ENCODE measurements at regions not wholly inside any gene's neighbourhood (a gene's known extent, or its start where the extent isn't known, plus 50 kb on each side); places are given as distances from the start of the nearest gene placed in this dataset.

- intact Hi-C loops (cut with micrococcal nuclease; ENCODE audit: unreplicated experiment) = no loop called here
- H3K9me3 ChIP-seq = no peaks in the 10 kb centered on the region
- Mint-ChIP-seq H3K27me3 (ENCODE audit: insufficient read depth, unreplicated experiment) (no peaks in the 10 kb centered on the region), H3K4me1 (ENCODE audit: low read depth, unreplicated experiment) (no peaks in the 10 kb centered on the region), H3K9me3 (ENCODE audit: unreplicated experiment) (no peaks in the 10 kb centered on the region), H3K36me3 (ENCODE audit: insufficient read depth, unreplicated experiment) (no peaks in the 10 kb centered on the region), H3K27ac (ENCODE audit: unreplicated experiment) (no peak overlapping the region), H3K4me3 (ENCODE audit: unreplicated experiment) (no peak overlapping the region)
- DNase-seq = no peak
- no peak for TF ChIP-seq CTCF (IDR thresholded peaks at IDR 0.05; ENCODE audit: insufficient read depth in 1 of 2, low read depth in 1 of 2, low read length in 1 of 2, severe bottlenecking in 1 of 2, unreplicated experiment in 1 of 2)
- CTCF ChIA-PET = no interaction called here
- no peak overlapping the region for H3K4me3 ChIP-seq (ENCODE audit: low read depth, low read length)
- no peaks in the 10 kb centered on the region for H3K36me3 ChIP-seq (ENCODE audit: control insufficient read depth, insufficient read depth, low read length)
- no peaks in the 10 kb centered on the region for H3K4me1 ChIP-seq
- no TSS peak for BruUV-seq (replicated peaks)
- POLR2A ChIA-PET = no interaction called here
- H3K27me3 ChIP-seq (replicated peaks; ENCODE audit: control insufficient read depth, insufficient read depth, low read length) = no peaks in the 10 kb centered on the region
Observed at GRCh38 chr3:94607778-94608177, 544.9 kb downstream of the NSUN3 start.

- BruUV-seq (replicated peaks) = no TSS peak
- ChIA-PET POLR2A (no interaction called here), CTCF (no interaction called here)
- Mint-ChIP-seq H3K9me3 (ENCODE audit: unreplicated experiment) (no peaks in the 10 kb centered on the region), H3K27ac (ENCODE audit: unreplicated experiment) (no peak overlapping the region), H3K27me3 (ENCODE audit: insufficient read depth, unreplicated experiment) (no peaks in the 10 kb centered on the region), H3K4me3 (ENCODE audit: unreplicated experiment) (no peak overlapping the region), H3K4me1 (ENCODE audit: low read depth, unreplicated experiment) (peaks cover 6% of the 10 kb centered on the region), H3K36me3 (ENCODE audit: insufficient read depth, unreplicated experiment) (no peaks in the 10 kb centered on the region)
- H3K36me3 ChIP-seq (ENCODE audit: control insufficient read depth, insufficient read depth, low read length) = no peaks in the 10 kb centered on the region
- no peak for TF ChIP-seq CTCF (IDR thresholded peaks at IDR 0.05; ENCODE audit: insufficient read depth in 1 of 2, low read depth in 1 of 2, low read length in 1 of 2, severe bottlenecking in 1 of 2, unreplicated experiment in 1 of 2)
- no peaks in the 10 kb centered on the region for H3K9me3 ChIP-seq
- no peaks in the 10 kb centered on the region for H3K4me1 ChIP-seq
- H3K27me3 ChIP-seq (replicated peaks; ENCODE audit: control insufficient read depth, insufficient read depth, low read length) = no peaks in the 10 kb centered on the region
- intact Hi-C loops (cut with micrococcal nuclease; ENCODE audit: unreplicated experiment) = no loop called here
- no peak overlapping the region for H3K4me3 ChIP-seq (ENCODE audit: low read depth, low read length)
- no peak for DNase-seq
Observed at GRCh38 chr3:94609908-94610307, 547.0 kb downstream of the NSUN3 start.

- DNase-seq = no peak
- no peak for TF ChIP-seq CTCF (IDR thresholded peaks at IDR 0.05; ENCODE audit: insufficient read depth in 1 of 2, low read depth in 1 of 2, low read length in 1 of 2, severe bottlenecking in 1 of 2, unreplicated experiment in 1 of 2)
- H3K9me3 Mint-ChIP-seq (ENCODE audit: unreplicated experiment) = no peaks in the 10 kb centered on the region
- H3K4me1 Mint-ChIP-seq (ENCODE audit: low read depth, unreplicated experiment) = peaks cover 6% of the 10 kb centered on the region
- H3K4me1 ChIP-seq = peaks cover 4% of the 10 kb centered on the region; the same call in 1 of the 2 replicates
- H3K4me3 Mint-ChIP-seq (ENCODE audit: unreplicated experiment) = no peak overlapping the region
- no peaks in the 10 kb centered on the region for H3K9me3 ChIP-seq
- BruUV-seq (replicated peaks) = no TSS peak
- no peaks in the 10 kb centered on the region for H3K27me3 ChIP-seq (replicated peaks; ENCODE audit: control insufficient read depth, insufficient read depth, low read length)
- intact Hi-C loops (cut with micrococcal nuclease; ENCODE audit: unreplicated experiment) = no loop called here
- no peak overlapping the region for H3K27ac Mint-ChIP-seq (ENCODE audit: unreplicated experiment)
- ChIA-PET POLR2A (no interaction called here), CTCF (no interaction called here)
- H3K36me3 ChIP-seq (ENCODE audit: control insufficient read depth, insufficient read depth, low read length) = no peaks in the 10 kb centered on the region
- no peak overlapping the region for H3K4me3 ChIP-seq (ENCODE audit: low read depth, low read length)
- no peaks in the 10 kb centered on the region for H3K27me3 Mint-ChIP-seq (ENCODE audit: insufficient read depth, unreplicated experiment)
- no peaks in the 10 kb centered on the region for H3K36me3 Mint-ChIP-seq (ENCODE audit: insufficient read depth, unreplicated experiment)
Observed at GRCh38 chr3:94611596-94611995, 548.7 kb downstream of the NSUN3 start.

Data from Caco-2 (cell line).